OCI-LY1 (cell line): ENCODE measurements at regions not wholly inside any gene's neighbourhood (a gene's known extent, or its start where the extent isn't known, plus 50 kb on each side); places are given as distances from the start of the nearest gene placed in this dataset.

Experiments
- H2AFZ ChIP-seq: fragments of 200-600 bp; sonication (generic), shearing (Covaris generic); 2 replicates; pipeline ENCODE4 v1.6.0; 2014; ENCODE audit warnings: antibody characterized with exemption, mild to moderate bottlenecking, low read length
- H3F3A ChIP-seq: fragments of 200-600 bp; sonication (generic), shearing (Covaris generic); 2 replicates; pipeline ENCODE4 v1.6.0; 2014; ENCODE audit warnings: mild to moderate bottlenecking, antibody characterized with exemption, low read length, moderate library complexity; ENCODE audit not compliant: insufficient read depth
- H3K27ac ChIP-seq: fragments of 200-600 bp; sonication (generic); 2 replicates; pipeline ENCODE4 v1.5.1; 2014; ENCODE audit warnings: low read length, mixed run types, mild to moderate bottlenecking, low read depth; ENCODE audit not compliant: poor library complexity, severe bottlenecking
- H3K27me3 ChIP-seq: fragments of 200-600 bp; sonication (generic); 2 replicates; pipeline ENCODE4 v1.6.0; 2014; ENCODE audit warnings: antibody characterized with exemption, mild to moderate bottlenecking, low read length, moderate library complexity; ENCODE audit not compliant: insufficient read depth
- H3K36me3 ChIP-seq: fragments of 200-600 bp; sonication (generic); 2 replicates; pipeline ENCODE4 v1.6.1; 2014; ENCODE audit warnings: mild to moderate bottlenecking, antibody characterized with exemption, low read length, moderate library complexity, mixed read lengths; ENCODE audit not compliant: insufficient read depth
- H3K4me1 ChIP-seq: fragments of 200-600 bp; sonication (generic); 2 replicates; pipeline ENCODE4 v1.5.1; 2014; ENCODE audit warnings: mild to moderate bottlenecking, low read length, moderate library complexity; ENCODE audit not compliant: insufficient read depth, severe bottlenecking
- H3K4me2 ChIP-seq: fragments of 200-600 bp; sonication (generic), shearing (Covaris generic); 2 replicates; pipeline ENCODE4 v1.6.1; 2014; ENCODE audit warnings: low read length
- H3K4me3 ChIP-seq: fragments of 200-600 bp; sonication (generic); 2 replicates; pipeline ENCODE4 v1.5.1; 2014; ENCODE audit warnings: low read length, low read depth, mild to moderate bottlenecking, mixed read lengths; ENCODE audit not compliant: poor library complexity, severe bottlenecking
- H3K79me2 ChIP-seq: fragments of 200-600 bp; shearing (Covaris generic); 2 replicates; pipeline ENCODE4 v1.6.1; 2016; ENCODE audit warnings: mixed run types, low read length, mixed read lengths; ENCODE audit not compliant: insufficient read depth
- H3K9ac ChIP-seq: fragments of 200-600 bp; sonication (generic), shearing (Covaris generic); 2 replicates; pipeline ENCODE4 v1.6.1; 2014; ENCODE audit warnings: mild to moderate bottlenecking, low read length, mixed read lengths
- H3K9me2 ChIP-seq: fragments of 200-600 bp; sonication (generic), shearing (Covaris generic); 2 replicates; pipeline ENCODE4 v1.6.1; 2014; ENCODE audit warnings: low read depth, mild to moderate bottlenecking, low read length, mixed read lengths
- H3K9me3 ChIP-seq: fragments of 200-600 bp; shearing (Covaris generic); 2 replicates; pipeline ENCODE4 v1.6.1; 2014; ENCODE audit warnings: low read length, mixed read lengths
- H4K20me1 ChIP-seq: fragments of 200-600 bp; sonication (generic), shearing (Covaris generic); 2 replicates; pipeline ENCODE4 v1.6.0; 2016; ENCODE audit warnings: mild to moderate bottlenecking, low read length; ENCODE audit not compliant: insufficient read depth
- CTCF ChIP-seq: fragments of 200-600 bp; sonication (generic), shearing (Covaris generic); IDR thresholded peaks from 2 replicates; pipeline ENCODE4 v1.5.1; 2017; ENCODE audit warnings: mild to moderate bottlenecking, antibody characterized with exemption, low read length, moderate library complexity, mixed read lengths
- EZH2 ChIP-seq: fragments of 200-600 bp; sonication (generic), shearing (Covaris generic); IDR thresholded peaks from 2 replicates; pipeline ENCODE4 v1.8.0; 2017; ENCODE audit warnings: borderline replicate concordance, mixed run types, mild to moderate bottlenecking, antibody characterized with exemption, low read length, moderate library complexity, mixed read lengths

- Histone ChIP-seq H4K20me1 (no peaks in the 10 kb centered on the region), H3K9me2 (no peaks in the 10 kb centered on the region), H3K9me3 (0 out of 2 replicates have a peak, but pooled peaks cover 2% of the 10 kb centered on the region), H3K4me2 (no peak overlapping the region), H3K79me2 (no peaks in the 10 kb centered on the region), H2AFZ (no peak overlapping the region), H3K27ac (no peak overlapping the region), H3K4me3 (no peak overlapping the region), H3K36me3 (no peaks in the 10 kb centered on the region), H3K9ac (no peak overlapping the region), H3F3A (no peaks in the 10 kb centered on the region), H3K27me3 (peaks cover 17% of the 10 kb centered on the region), H3K4me1 (peaks cover 4% of the 10 kb centered on the region)
- TF ChIP-seq CTCF (no peak), EZH2 (no peak)
Observed at GRCh38 chr9:129351058-129351641, 173.1 kb upstream of the IER5L start.

- H3K36me3 ChIP-seq = no peaks in the 10 kb centered on the region
- no peak overlapping the region for H3K4me2 ChIP-seq
- no peak overlapping the region for H3K27ac ChIP-seq
- H3K9me3 ChIP-seq = 0 out of 2 replicates have a peak, but pooled peaks cover 2% of the 10 kb centered on the region
- H3K27me3 ChIP-seq = peaks cover 9% of the 10 kb centered on the region
- H3F3A ChIP-seq = no peaks in the 10 kb centered on the region
- no peaks in the 10 kb centered on the region for H4K20me1 ChIP-seq
- H3K79me2 ChIP-seq = no peaks in the 10 kb centered on the region
- no peak overlapping the region for H2AFZ ChIP-seq
- H3K9ac ChIP-seq = no peak overlapping the region
- H3K4me1 ChIP-seq = peaks cover 4% of the 10 kb centered on the region
- TF ChIP-seq EZH2 (no peak), CTCF (no peak)
- H3K9me2 ChIP-seq = no peaks in the 10 kb centered on the region
- H3K4me3 ChIP-seq = no peak overlapping the region
Observed at GRCh38 chr9:129350143-129350935, 172.3 kb upstream of the IER5L start.

- TF ChIP-seq CTCF (no peak), EZH2 (no peak)
- H3K36me3 ChIP-seq = no peaks in the 10 kb centered on the region
- H4K20me1 ChIP-seq = no peaks in the 10 kb centered on the region
- H3K27me3 ChIP-seq = peaks cover 4% of the 10 kb centered on the region; the same call in 1 of the 2 replicates
- H3K9me3 ChIP-seq = no peaks in the 10 kb centered on the region
- no peak overlapping the region for H3K27ac ChIP-seq
- H3K79me2 ChIP-seq = no peaks in the 10 kb centered on the region
- H3K4me2 ChIP-seq = no peak overlapping the region
- no peak overlapping the region for H3K9ac ChIP-seq
- no peak overlapping the region for H3K4me3 ChIP-seq
- peaks cover 4% of the 10 kb centered on the region for H3K4me1 ChIP-seq
- no peaks in the 10 kb centered on the region for H3F3A ChIP-seq
- no peak overlapping the region for H2AFZ ChIP-seq
- H3K9me2 ChIP-seq = no peaks in the 10 kb centered on the region
Observed at GRCh38 chr9:129349665-129349947, 171.5 kb upstream of the IER5L start.
